ENCODE measurements at regions not wholly inside any gene's neighbourhood (a gene's known extent, or its start where the extent isn't known, plus 50 kb on each side); places are given as distances from the start of the nearest gene placed in this dataset.

- TF ChIP-seq CTCF (IDR thresholded peaks at IDR 0.05) (no peak), POLR2AphosphoS5 (IDR thresholded peaks at IDR 0.05) (no peak), EP300 (IDR thresholded peaks at IDR 0.05) (no peak)
These were observed 185.1 kb upstream of the C14orf180 start for GRCh38 chr14:104394409-104394851.
